BE2C (cell line): ENCODE measurements at regions not wholly inside any gene's neighbourhood (a gene's known extent, or its start where the extent isn't known, plus 50 kb on each side); places are given as distances from the start of the nearest gene placed in this dataset.

Experiments
- DNase-seq: peaks from one replicate; pipeline ENCODE4 v3.0.0-alpha.2; 2020
- H3K27me3 ChIP-seq: fragments of 250-450 bp; sonication (Bioruptor Pico); 2 replicates; pipeline ENCODE4 v1.5.1; 2020; ENCODE audit warnings: mild to moderate bottlenecking
- H3K36me3 ChIP-seq: fragments of 250-450 bp; sonication (Bioruptor Pico); 2 replicates; pipeline ENCODE4 v1.5.1; 2020; ENCODE audit warnings: mild to moderate bottlenecking
- H3K4me1 ChIP-seq: fragments of 250-450 bp; sonication (Bioruptor Pico); 2 replicates; pipeline ENCODE4 v1.5.1; 2020
- H3K4me3 ChIP-seq: 2 replicates; pipeline ENCODE4 v1.5.1; 2011; ENCODE audit warnings: low read depth, low read length
- H3K9me3 ChIP-seq: fragments of 250-450 bp; sonication (Bioruptor Pico); 2 replicates; pipeline ENCODE4 v1.5.1; 2020
- TF ChIP-seq, protein P1 (sequence below): IDR thresholded peaks from 2 replicates; pipeline ENCODE4 v1.5.1; 2012; ENCODE audit warnings: mild to moderate bottlenecking, low read depth, low read length

DNA sequence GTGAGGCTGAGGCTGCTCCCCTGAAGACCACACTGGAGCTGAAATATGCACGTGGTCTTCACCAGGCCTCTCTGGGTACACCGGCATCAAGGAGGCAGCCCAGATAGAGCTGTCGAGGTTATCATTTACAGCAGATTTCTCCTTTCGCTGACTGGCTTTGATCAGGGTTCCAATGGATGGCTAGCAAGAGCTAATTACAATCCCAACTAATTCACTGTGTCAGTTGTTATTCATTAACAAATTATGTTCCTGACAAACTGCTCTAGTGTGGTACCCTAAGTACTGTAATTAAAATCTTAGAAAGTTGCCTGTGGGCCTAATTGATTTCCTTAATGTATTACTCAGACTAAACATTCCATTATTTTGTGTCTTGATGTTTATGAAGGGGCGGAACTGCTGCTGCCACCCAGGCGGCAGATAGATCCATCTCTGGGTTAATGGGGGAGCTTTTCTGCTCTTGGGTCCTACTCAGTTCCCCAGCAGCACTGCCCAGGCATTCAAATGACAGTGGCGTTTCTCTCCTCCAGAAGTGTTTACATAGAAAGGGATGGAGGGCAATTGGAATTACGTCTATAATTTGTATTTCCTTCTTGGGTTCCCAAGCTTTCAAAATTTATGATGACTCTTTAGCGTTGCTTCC lies 71.7 kb upstream of the RAD23B start:
- H3K9me3 ChIP-seq, result no peaks in the 10 kb centered on the region
- H3K4me3 ChIP-seq, result no peak overlapping the region
- TF ChIP-seq, protein P1, sequence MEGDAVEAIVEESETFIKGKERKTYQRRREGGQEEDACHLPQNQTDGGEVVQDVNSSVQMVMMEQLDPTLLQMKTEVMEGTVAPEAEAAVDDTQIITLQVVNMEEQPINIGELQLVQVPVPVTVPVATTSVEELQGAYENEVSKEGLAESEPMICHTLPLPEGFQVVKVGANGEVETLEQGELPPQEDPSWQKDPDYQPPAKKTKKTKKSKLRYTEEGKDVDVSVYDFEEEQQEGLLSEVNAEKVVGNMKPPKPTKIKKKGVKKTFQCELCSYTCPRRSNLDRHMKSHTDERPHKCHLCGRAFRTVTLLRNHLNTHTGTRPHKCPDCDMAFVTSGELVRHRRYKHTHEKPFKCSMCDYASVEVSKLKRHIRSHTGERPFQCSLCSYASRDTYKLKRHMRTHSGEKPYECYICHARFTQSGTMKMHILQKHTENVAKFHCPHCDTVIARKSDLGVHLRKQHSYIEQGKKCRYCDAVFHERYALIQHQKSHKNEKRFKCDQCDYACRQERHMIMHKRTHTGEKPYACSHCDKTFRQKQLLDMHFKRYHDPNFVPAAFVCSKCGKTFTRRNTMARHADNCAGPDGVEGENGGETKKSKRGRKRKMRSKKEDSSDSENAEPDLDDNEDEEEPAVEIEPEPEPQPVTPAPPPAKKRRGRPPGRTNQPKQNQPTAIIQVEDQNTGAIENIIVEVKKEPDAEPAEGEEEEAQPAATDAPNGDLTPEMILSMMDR, result no peak
- H3K36me3 ChIP-seq, result no peaks in the 10 kb centered on the region
- peaks cover 3% of the 10 kb centered on the region; the same call in 1 of the 2 replicates for H3K4me1 ChIP-seq
- H3K27me3 ChIP-seq, result no peaks in the 10 kb centered on the region
- no peak for DNase-seq

DNA sequence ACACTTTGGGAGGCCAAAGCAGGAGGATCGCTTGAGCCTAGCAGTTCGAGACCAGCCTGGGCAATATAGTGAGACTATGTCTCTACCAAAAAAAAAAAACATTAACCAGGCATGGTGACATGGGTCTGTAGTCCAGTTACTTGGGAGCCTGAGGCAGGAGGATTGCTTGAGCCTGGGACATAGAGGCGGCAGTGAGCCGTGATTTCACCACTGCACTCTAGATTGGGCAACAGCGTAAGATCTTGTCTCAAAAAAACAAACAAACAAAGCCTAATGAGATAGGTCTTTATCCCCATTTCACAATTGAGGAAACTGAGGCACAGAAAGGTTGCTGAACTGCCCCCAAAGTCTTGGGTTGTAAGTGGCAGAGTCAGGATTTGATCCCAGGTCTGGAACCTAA lies 70.5 kb upstream of the RAD23B start:
- Histone ChIP-seq H3K9me3 (no peaks in the 10 kb centered on the region), H3K4me3 (no peak overlapping the region), H3K4me1 (peaks cover 3% of the 10 kb centered on the region; the same call in 1 of the 2 replicates), H3K27me3 (no peaks in the 10 kb centered on the region), H3K36me3 (no peaks in the 10 kb centered on the region)
- DNase-seq, result no peak
- TF ChIP-seq, protein P1, result no peak

- no peak overlapping the region for H3K4me3 ChIP-seq
- TF ChIP-seq, protein P1, result no peak
Observed at GRCh38 chr9:107213080-107213479, 70.0 kb upstream of the RAD23B start.

DNA sequence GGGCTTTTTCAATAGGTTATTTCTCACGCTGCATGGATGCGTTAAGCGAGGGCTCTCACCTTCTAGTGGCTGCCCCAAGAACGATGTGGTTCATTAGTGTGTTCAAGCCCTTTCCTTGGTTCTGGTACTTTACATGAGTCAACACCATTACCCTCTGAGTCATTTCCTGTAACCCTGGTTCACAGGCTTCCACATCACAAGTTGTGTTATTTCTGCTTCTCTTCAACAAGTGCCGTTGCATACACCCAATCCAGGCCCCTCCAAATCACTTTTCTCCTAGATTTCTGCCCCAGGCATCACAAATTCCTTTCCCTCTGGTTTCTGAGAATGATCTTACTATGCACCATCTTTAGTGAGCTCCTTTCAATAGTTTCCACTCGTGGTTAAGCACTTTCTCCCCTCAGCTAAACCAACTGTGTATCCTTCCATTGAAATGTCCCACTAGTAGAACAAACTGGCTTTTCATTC lies 69.5 kb upstream of the RAD23B start:
- TF ChIP-seq, protein P1, result no peak
- H3K36me3 ChIP-seq, result no peaks in the 10 kb centered on the region
- no peaks in the 10 kb centered on the region for H3K27me3 ChIP-seq
- DNase-seq, result no peak
- H3K4me3 ChIP-seq, result no peak overlapping the region
- peaks cover 3% of the 10 kb centered on the region; the same call in 1 of the 2 replicates for H3K4me1 ChIP-seq
- no peaks in the 10 kb centered on the region for H3K9me3 ChIP-seq

More at GRCh38 chr9:107213080-107213479, 70.0 kb upstream of the RAD23B start:
- Histone ChIP-seq H3K4me1 (peaks cover 3% of the 10 kb centered on the region; the same call in 1 of the 2 replicates), H3K9me3 (no peaks in the 10 kb centered on the region), H3K36me3 (no peaks in the 10 kb centered on the region), H3K27me3 (no peaks in the 10 kb centered on the region)
- no peak for DNase-seq

DNA sequence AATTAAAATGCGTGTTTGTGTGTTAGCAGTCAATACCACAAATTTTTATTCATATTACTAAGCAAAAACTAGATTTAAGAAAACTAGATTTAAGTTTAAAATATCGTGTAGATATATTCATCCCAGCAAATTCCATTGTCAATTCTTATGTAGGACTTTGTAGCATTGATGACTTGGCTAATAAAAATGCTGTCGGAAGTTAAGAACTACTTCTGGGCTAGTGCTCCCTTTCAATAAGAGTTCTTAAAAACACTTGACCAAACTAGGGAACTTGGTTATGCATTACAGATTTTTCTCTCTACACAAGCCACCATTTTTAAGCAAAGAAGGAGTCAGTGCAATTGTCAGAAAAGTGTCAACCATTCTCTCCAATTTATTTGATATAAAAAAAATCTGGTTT lies 68.7 kb upstream of the RAD23B start:
- Histone ChIP-seq H3K4me1 (peaks cover 6% of the 10 kb centered on the region), H3K4me3 (no peak overlapping the region), H3K36me3 (no peaks in the 10 kb centered on the region), H3K9me3 (no peaks in the 10 kb centered on the region), H3K27me3 (no peaks in the 10 kb centered on the region)
- DNase-seq, result no peak
- TF ChIP-seq, protein P1, result no peak

GRCh38 chr9:107214915-107215314 lies 68.2 kb upstream of the RAD23B start:
- H3K4me1 ChIP-seq, result peaks cover 11% of the 10 kb centered on the region
- no peaks in the 10 kb centered on the region for H3K27me3 ChIP-seq
- TF ChIP-seq, protein P1, result no peak
- no peak for DNase-seq
- no peaks in the 10 kb centered on the region for H3K36me3 ChIP-seq
- H3K9me3 ChIP-seq, result no peaks in the 10 kb centered on the region
- H3K4me3 ChIP-seq, result no peak overlapping the region
